ENCODE measurements at regions not wholly inside any gene's neighbourhood (a gene's known extent, or its start where the extent isn't known, plus 50 kb on each side); places are given as distances from the start of the nearest gene placed in this dataset.
"Not testable (repeated sequence)": the region's sequence is repeated elsewhere in the genome, so short reads cannot be mapped to it uniquely, and the experiment has no call there.

DNA sequence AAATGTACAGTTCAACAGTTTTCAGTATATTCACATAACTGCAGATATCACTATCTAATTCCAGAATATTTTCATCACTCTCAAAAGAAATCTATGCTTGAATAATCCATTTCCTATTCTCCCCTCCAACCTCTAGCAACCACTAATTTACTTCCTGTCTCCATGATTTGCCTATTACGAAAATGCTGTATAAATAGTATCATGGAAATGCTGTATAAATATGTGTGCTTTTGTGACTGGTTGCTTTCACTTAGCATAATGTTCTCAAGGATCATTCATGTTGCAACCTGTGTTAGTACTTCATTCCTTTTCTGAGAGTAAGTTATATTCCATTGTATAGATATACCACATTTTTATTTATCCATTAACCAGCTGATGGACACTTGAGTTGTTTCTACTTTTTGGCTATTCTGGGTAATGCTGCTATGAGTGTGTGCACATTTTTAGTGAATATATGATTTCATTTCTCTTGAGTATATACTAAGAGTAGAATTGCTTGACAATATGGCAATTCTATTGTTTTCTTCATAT lies 115.6 kb downstream of the TNFSF18 start:
- H3K79me2 ChIP-seq (ENCODE audit: control insufficient read depth, insufficient read depth, low read length, unreplicated experiment): no peaks in the 10 kb centered on the region
- H3K27me3 ChIP-seq (ENCODE audit: insufficient read depth, low read length): no peaks in the 10 kb centered on the region
- H3K4me1 ChIP-seq (ENCODE audit: control insufficient read depth, insufficient read depth, low read length, unreplicated experiment): peaks cover 46% of the 10 kb centered on the region
- H3K36me3 ChIP-seq (ENCODE audit: insufficient read depth, low read length): no peaks in the 10 kb centered on the region
- peak overlapping the region; percentile 98 for H3K27ac ChIP-seq (ENCODE audit: low read depth, low read length)
- H3K4me3 ChIP-seq (ENCODE audit: low read depth, low read length): peak overlapping the region; percentile 15; the same call in 1 of the 2 replicates
- no peak overlapping the region for H2AFZ ChIP-seq (ENCODE audit: low read length, unreplicated experiment)

GRCh38 chr1:172936088-172936645 lies 114.6 kb downstream of the TNFSF18 start:
- H3K4me3 ChIP-seq (ENCODE audit: low read depth, low read length): no peak overlapping the region
- H3K27ac ChIP-seq (ENCODE audit: low read depth, low read length): no peak overlapping the region
- H3K79me2 ChIP-seq (ENCODE audit: control insufficient read depth, insufficient read depth, low read length, unreplicated experiment): no peaks in the 10 kb centered on the region
- no peaks in the 10 kb centered on the region for H3K36me3 ChIP-seq (ENCODE audit: insufficient read depth, low read length)
- H3K27me3 ChIP-seq (ENCODE audit: insufficient read depth, low read length): no peaks in the 10 kb centered on the region
- no peak overlapping the region for H2AFZ ChIP-seq (ENCODE audit: low read length, unreplicated experiment)
- H3K4me1 ChIP-seq (ENCODE audit: control insufficient read depth, insufficient read depth, low read length, unreplicated experiment): peaks cover 46% of the 10 kb centered on the region

- no peak overlapping the region for H2AFZ ChIP-seq (ENCODE audit: low read length, unreplicated experiment)
- H3K27me3 ChIP-seq (ENCODE audit: insufficient read depth, low read length): no peaks in the 10 kb centered on the region
- peaks cover 24% of the 10 kb centered on the region for H3K4me1 ChIP-seq (ENCODE audit: control insufficient read depth, insufficient read depth, low read length, unreplicated experiment)
- no peaks in the 10 kb centered on the region for H3K79me2 ChIP-seq (ENCODE audit: control insufficient read depth, insufficient read depth, low read length, unreplicated experiment)
- H3K36me3 ChIP-seq (ENCODE audit: insufficient read depth, low read length): no peaks in the 10 kb centered on the region
- no peak overlapping the region; the same call in 1 of the 2 replicates for H3K27ac ChIP-seq (ENCODE audit: low read depth, low read length)
- H3K4me3 ChIP-seq (ENCODE audit: low read depth, low read length): no peak overlapping the region
Observed at GRCh38 chr1:172938681-172939080, 112.1 kb downstream of the TNFSF18 start.

GRCh38 chr1:172939475-172939874 lies 111.3 kb downstream of the TNFSF18 start:
- no peaks in the 10 kb centered on the region for H3K36me3 ChIP-seq (ENCODE audit: insufficient read depth, low read length)
- H3K79me2 ChIP-seq (ENCODE audit: control insufficient read depth, insufficient read depth, low read length, unreplicated experiment): no peaks in the 10 kb centered on the region
- no peaks in the 10 kb centered on the region for H3K27me3 ChIP-seq (ENCODE audit: insufficient read depth, low read length)
- peaks cover 18% of the 10 kb centered on the region for H3K4me1 ChIP-seq (ENCODE audit: control insufficient read depth, insufficient read depth, low read length, unreplicated experiment)
- no peak overlapping the region for H2AFZ ChIP-seq (ENCODE audit: low read length, unreplicated experiment)
- H3K27ac ChIP-seq (ENCODE audit: low read depth, low read length): no peak overlapping the region
- H3K4me3 ChIP-seq (ENCODE audit: low read depth, low read length): no peak overlapping the region

DNA sequence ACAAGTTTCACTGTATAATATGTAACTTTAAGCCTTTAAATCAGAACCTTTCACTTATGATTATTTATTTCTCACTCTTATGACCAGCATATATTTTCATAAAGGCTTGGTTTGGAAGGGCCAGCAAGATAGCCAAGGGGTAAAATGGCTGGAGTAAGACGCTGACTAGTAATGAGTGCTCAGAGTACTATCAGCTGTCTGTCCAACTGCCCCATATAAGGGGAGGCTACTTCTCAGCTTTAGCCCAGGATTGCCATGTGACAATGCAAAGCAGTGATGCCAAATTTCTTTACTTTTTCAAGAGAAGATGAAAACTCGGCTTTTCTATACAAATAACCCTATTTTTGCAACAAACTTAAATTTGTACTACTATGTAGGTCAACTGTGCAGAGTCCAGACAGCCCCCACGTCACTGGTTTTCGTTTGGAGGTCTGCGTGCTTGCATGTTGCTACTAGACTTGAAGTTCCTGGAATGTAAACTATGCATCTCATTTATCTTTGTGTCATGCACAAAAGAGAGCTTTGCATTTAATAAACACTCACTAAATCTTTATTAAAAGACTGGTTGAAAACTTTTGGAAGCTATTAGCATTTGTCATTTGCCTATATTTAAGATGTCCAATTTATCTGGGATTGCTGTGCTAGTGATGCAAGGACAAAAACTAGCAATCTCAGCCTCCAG lies 110.4 kb downstream of the TNFSF18 start:
- H2AFZ ChIP-seq (ENCODE audit: low read length, unreplicated experiment): no peak overlapping the region
- no peaks in the 10 kb centered on the region for H3K79me2 ChIP-seq (ENCODE audit: control insufficient read depth, insufficient read depth, low read length, unreplicated experiment)
- H3K27me3 ChIP-seq (ENCODE audit: insufficient read depth, low read length): no peaks in the 10 kb centered on the region
- H3K4me1 ChIP-seq (ENCODE audit: control insufficient read depth, insufficient read depth, low read length, unreplicated experiment): peaks cover 10% of the 10 kb centered on the region
- no peaks in the 10 kb centered on the region for H3K36me3 ChIP-seq (ENCODE audit: insufficient read depth, low read length)
- no peak overlapping the region for H3K27ac ChIP-seq (ENCODE audit: low read depth, low read length)
- H3K4me3 ChIP-seq (ENCODE audit: low read depth, low read length): no peak overlapping the region

DNA sequence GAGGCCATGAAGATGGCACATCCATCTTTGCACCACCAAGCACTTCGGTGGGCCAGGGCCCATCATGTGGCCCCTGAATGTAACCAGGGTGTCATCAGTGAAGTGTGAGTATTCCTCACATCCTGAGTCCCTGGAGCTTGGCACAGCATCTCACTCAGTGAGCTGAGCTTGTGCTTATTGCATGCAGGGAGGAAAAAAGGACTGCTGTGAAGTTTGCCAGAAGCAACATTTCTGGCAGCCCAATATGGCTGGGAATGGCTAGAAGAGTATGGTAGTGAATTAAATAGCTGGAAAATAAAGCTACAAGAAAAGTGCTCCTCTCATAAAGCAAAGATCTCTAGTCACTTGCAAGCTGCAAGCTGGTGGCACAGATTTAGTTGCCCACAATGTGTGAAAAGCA lies 109.3 kb downstream of the TNFSF18 start:
- no peaks in the 10 kb centered on the region for H3K79me2 ChIP-seq (ENCODE audit: control insufficient read depth, insufficient read depth, low read length, unreplicated experiment)
- H3K36me3 ChIP-seq (ENCODE audit: insufficient read depth, low read length): no peaks in the 10 kb centered on the region
- H3K4me3 ChIP-seq (ENCODE audit: low read depth, low read length): no peak overlapping the region
- H2AFZ ChIP-seq (ENCODE audit: low read length, unreplicated experiment): no peak overlapping the region
- no peak overlapping the region for H3K27ac ChIP-seq (ENCODE audit: low read depth, low read length)
- H3K27me3 ChIP-seq (ENCODE audit: insufficient read depth, low read length): no peaks in the 10 kb centered on the region
- no peaks in the 10 kb centered on the region for H3K4me1 ChIP-seq (ENCODE audit: control insufficient read depth, insufficient read depth, low read length, unreplicated experiment)

DNA sequence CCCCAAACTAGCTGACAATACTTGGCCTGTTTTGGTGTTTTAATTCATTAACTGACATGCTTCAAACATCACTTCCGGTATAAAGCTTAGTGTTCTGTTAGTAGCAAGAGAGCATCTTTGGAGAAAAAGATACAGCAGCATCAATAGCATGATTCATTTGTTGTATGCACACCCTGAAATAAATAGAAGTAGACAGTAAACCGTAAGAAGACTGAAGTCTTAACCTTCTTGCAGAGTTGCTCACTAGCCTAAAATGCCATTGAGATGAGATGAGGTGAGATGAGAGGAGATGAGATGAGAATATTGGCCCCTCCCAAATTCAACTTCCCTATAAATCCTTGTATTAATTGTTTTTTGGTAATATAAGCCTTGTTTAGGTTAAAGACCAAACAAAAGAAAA lies 108.8 kb downstream of the TNFSF18 start:
- Histone ChIP-seq H2AFZ (ENCODE audit: low read length, unreplicated experiment) (no peak overlapping the region), H3K27ac (ENCODE audit: low read depth, low read length) (no peak overlapping the region), H3K4me1 (ENCODE audit: control insufficient read depth, insufficient read depth, low read length, unreplicated experiment) (peaks cover 2% of the 10 kb centered on the region), H3K27me3 (ENCODE audit: insufficient read depth, low read length) (no peaks in the 10 kb centered on the region), H3K79me2 (ENCODE audit: control insufficient read depth, insufficient read depth, low read length, unreplicated experiment) (no peaks in the 10 kb centered on the region), H3K36me3 (ENCODE audit: insufficient read depth, low read length) (no peaks in the 10 kb centered on the region), H3K4me3 (ENCODE audit: low read depth, low read length) (no peak overlapping the region)

GRCh38 chr1:172943138-172943537 lies 107.6 kb downstream of the TNFSF18 start:
- H2AFZ ChIP-seq (ENCODE audit: low read length, unreplicated experiment); H3K79me2 ChIP-seq (ENCODE audit: control insufficient read depth, insufficient read depth, low read length, unreplicated experiment); H3K27ac ChIP-seq (ENCODE audit: low read depth, low read length); H3K36me3 ChIP-seq (ENCODE audit: insufficient read depth, low read length); H3K27me3 ChIP-seq (ENCODE audit: insufficient read depth, low read length); H3K4me3 ChIP-seq (ENCODE audit: low read depth, low read length): not testable (repeated sequence)
- peaks cover 14% of the 10 kb centered on the region for H3K4me1 ChIP-seq (ENCODE audit: control insufficient read depth, insufficient read depth, low read length, unreplicated experiment)

- Histone ChIP-seq H3K4me3 (ENCODE audit: low read depth, low read length) (no peak overlapping the region), H3K27me3 (ENCODE audit: insufficient read depth, low read length) (no peaks in the 10 kb centered on the region), H2AFZ (ENCODE audit: low read length, unreplicated experiment) (no peak overlapping the region)
Observed at GRCh38 chr1:172944931-172945330, 105.8 kb downstream of the TNFSF18 start.

GRCh38 chr1:172946814-172947507 lies 103.8 kb downstream of the TNFSF18 start:
- Histone ChIP-seq H3K4me1 (ENCODE audit: control insufficient read depth, insufficient read depth, low read length, unreplicated experiment) (peaks cover 36% of the 10 kb centered on the region), H3K4me3 (ENCODE audit: low read depth, low read length) (no peak overlapping the region), H3K27ac (ENCODE audit: low read depth, low read length) (peak overlapping the region; percentile 46), H3K36me3 (ENCODE audit: insufficient read depth, low read length) (no peaks in the 10 kb centered on the region), H2AFZ (ENCODE audit: low read length, unreplicated experiment) (peak overlapping the region; percentile 42), H3K79me2 (ENCODE audit: control insufficient read depth, insufficient read depth, low read length, unreplicated experiment) (no peaks in the 10 kb centered on the region), H3K27me3 (ENCODE audit: insufficient read depth, low read length) (no peaks in the 10 kb centered on the region)

More at GRCh38 chr1:172944931-172945330, 105.8 kb downstream of the TNFSF18 start:
- H3K27ac ChIP-seq (ENCODE audit: low read depth, low read length): no peak overlapping the region
- no peaks in the 10 kb centered on the region for H3K36me3 ChIP-seq (ENCODE audit: insufficient read depth, low read length)
- H3K79me2 ChIP-seq (ENCODE audit: control insufficient read depth, insufficient read depth, low read length, unreplicated experiment): no peaks in the 10 kb centered on the region
- H3K4me1 ChIP-seq (ENCODE audit: control insufficient read depth, insufficient read depth, low read length, unreplicated experiment): peaks cover 27% of the 10 kb centered on the region
